ENCODE measurements at regions not wholly inside any gene's neighbourhood (a gene's known extent, or its start where the extent isn't known, plus 50 kb on each side); places are given as distances from the start of the nearest gene placed in this dataset.

DNA sequence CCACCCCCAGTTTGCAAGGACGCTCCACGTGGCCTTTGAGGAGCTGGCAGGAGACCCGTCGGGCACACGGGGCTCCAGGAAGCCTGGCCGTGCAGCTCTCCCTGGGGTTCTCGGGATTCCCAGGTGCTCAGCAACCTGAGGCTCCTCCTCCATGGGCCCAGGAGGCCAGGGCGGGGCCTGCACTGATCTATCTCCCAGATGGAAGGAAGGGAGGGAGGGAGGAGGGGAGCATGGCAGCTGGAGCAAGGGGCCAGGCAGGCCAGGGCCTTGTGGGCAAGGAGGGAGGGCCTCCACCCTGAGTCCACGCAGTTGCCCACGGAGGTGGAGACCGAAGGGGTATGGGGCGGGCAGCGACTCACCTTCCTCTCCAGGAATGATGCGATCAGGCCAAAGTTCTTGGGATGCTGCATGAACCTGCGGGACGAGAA lies 127.3 kb downstream of the RFLNA start:
- peak; percentile 96 for DNase-seq
- H3K27me3 ChIP-seq (ENCODE audit: insufficient read depth, low read depth, severe bottlenecking), result no peaks in the 10 kb centered on the region
- H3K27ac ChIP-seq, result peak overlapping the region; percentile 99
- TF ChIP-seq, protein P1, sequence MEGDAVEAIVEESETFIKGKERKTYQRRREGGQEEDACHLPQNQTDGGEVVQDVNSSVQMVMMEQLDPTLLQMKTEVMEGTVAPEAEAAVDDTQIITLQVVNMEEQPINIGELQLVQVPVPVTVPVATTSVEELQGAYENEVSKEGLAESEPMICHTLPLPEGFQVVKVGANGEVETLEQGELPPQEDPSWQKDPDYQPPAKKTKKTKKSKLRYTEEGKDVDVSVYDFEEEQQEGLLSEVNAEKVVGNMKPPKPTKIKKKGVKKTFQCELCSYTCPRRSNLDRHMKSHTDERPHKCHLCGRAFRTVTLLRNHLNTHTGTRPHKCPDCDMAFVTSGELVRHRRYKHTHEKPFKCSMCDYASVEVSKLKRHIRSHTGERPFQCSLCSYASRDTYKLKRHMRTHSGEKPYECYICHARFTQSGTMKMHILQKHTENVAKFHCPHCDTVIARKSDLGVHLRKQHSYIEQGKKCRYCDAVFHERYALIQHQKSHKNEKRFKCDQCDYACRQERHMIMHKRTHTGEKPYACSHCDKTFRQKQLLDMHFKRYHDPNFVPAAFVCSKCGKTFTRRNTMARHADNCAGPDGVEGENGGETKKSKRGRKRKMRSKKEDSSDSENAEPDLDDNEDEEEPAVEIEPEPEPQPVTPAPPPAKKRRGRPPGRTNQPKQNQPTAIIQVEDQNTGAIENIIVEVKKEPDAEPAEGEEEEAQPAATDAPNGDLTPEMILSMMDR (IDR thresholded peaks at IDR 0.05; ENCODE audit: low read depth, low read length), result no peak
- H3K9me3 ChIP-seq (ENCODE audit: severe bottlenecking), result peaks cover 8% of the 10 kb centered on the region
- H3K36me3 ChIP-seq, result peaks cover 83% of the 10 kb centered on the region
- H3K4me3 ChIP-seq (ENCODE audit: low read depth, low read length), result peak overlapping the region; percentile 19

DNA sequence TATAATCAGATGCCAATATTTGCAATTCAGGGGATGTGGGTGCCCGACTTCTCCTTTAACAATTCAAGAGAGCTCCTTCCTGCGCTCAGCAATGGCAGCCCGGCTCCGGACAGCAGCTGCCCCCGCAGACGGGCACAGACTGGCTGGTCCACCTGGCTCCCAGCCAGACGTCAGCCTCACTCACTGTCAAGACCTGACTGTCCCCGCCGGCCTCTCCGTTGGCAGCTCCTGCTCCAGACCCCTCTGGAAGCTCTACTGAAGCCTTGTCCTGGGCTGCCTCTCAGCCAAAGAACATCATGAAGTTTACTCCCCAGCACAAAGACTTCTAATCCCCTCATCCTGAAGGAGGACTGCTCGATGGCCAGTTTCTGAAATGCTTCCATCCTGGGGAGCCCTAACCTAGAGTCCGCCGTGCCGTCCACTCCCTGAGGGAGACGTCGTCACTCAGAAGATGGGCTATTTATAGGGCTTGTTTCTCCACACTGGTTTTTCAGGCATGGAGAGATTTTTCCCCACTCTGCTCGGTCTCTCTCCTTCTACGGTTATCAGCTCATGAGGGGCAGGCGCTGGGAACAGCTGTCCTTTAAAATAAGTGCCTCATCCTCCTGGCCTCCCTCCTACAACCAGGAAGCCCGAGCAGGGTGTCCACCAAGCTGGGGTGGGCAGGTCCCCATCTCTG lies 126.2 kb downstream of the RFLNA start:
- H3K4me3 ChIP-seq (ENCODE audit: low read depth, low read length), result no peak overlapping the region
- peak overlapping the region; percentile 99 for H3K27ac ChIP-seq
- peaks cover 77% of the 10 kb centered on the region for H3K36me3 ChIP-seq
- H3K27me3 ChIP-seq (ENCODE audit: insufficient read depth, low read depth, severe bottlenecking), result no peaks in the 10 kb centered on the region
- no peak for DNase-seq
- TF ChIP-seq, protein P1 (IDR thresholded peaks at IDR 0.05; ENCODE audit: low read depth, low read length), result no peak
- peaks cover 8% of the 10 kb centered on the region for H3K9me3 ChIP-seq (ENCODE audit: severe bottlenecking)

DNA sequence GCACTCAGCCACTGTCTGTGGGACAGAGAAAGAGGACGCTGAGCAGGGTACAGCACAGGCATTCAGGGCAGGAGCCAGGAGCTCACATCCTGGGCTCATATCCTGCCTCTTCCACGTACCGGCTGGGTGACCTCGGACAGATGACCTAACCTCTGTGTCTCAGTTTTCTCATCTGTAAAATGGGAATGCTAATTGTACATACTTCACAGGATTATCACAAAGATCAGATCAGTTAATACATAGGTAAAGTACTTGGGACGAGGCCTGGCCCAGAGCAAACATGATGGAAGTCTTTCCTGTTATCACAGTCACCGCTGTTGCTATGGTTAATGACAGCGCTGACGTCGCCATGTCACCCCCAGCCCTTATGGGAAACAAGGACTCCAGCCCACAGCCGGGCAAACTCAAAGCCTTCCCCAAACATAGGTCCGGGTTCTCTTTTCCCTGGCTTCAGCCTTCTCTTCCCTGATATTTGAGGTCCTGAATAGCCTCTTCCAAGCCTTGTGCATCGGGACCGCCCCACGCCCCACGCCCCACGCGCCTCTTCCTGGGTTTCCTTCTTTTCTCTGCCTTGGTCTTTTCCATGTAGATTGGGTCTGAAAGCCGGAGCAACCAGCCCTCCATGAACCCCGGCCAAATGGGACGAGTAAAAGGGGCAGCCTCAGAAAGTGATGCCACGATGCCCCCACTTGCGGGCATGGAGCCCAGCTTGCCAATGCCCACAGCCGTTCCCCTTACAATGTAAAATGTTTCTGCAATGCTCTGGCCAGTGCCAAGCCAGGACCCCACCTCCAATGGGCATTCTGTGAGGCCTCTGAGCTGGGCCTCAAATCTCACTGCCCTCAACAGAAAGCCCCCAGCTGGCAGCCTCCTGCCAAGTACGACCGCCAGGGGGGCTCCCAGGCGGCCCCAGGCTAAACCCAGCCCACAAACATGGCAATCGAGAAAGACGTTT lies 125.4 kb downstream of the RFLNA start:
- peaks cover 8% of the 10 kb centered on the region for H3K9me3 ChIP-seq (ENCODE audit: severe bottlenecking)
- no peak overlapping the region for H3K4me3 ChIP-seq (ENCODE audit: low read depth, low read length)
- DNase-seq, result no peak
- TF ChIP-seq, protein P1 (IDR thresholded peaks at IDR 0.05; ENCODE audit: low read depth, low read length), result no peak
- no peaks in the 10 kb centered on the region for H3K27me3 ChIP-seq (ENCODE audit: insufficient read depth, low read depth, severe bottlenecking)
- H3K27ac ChIP-seq, result peak overlapping the region; percentile 99
- peaks cover 76% of the 10 kb centered on the region for H3K36me3 ChIP-seq

DNA sequence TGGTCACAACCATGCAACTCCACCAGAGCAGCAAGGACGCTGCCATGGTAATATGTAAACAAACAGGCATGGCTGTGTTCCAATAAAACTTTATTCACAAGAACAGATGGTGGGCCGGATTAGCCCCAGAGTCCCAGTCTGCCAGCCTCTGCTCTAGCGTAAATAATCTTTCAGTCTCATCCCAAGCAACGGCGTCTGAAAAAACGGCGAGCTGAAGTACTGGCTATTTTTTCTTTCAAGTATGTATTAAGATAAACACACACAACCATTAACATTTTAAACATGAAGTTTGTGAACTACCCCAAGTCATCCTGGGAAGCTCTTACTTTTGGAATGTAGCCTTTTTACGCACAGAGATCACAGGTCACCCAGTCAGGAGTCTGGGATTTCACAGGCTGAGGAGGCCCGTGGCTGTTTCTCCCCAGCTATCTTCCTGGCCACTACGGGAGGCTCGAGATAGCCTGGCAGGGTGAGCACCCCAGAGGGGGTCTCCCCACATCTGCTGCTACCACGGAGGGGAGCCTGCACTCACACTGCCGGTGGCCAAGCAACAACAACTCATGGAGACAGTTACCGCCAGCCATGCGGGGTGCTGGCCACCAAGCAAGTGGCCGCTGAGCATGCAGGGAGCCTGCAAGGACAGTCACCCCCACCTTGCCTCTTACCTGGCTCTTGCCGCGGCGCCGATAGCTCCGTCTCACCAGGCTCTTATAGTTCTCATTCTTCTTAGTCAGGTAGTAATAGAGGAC lies 124.6 kb downstream of the RFLNA start:
- Histone ChIP-seq H3K4me3 (ENCODE audit: low read depth, low read length) (no peak overlapping the region), H3K27ac (peak overlapping the region; percentile 99), H3K9me3 (ENCODE audit: severe bottlenecking) (peaks cover 8% of the 10 kb centered on the region), H3K36me3 (peaks cover 72% of the 10 kb centered on the region), H3K27me3 (ENCODE audit: insufficient read depth, low read depth, severe bottlenecking) (no peaks in the 10 kb centered on the region)
- TF ChIP-seq, protein P1 (IDR thresholded peaks at IDR 0.05; ENCODE audit: low read depth, low read length), result no peak
- peak; percentile 46 for DNase-seq

DNA sequence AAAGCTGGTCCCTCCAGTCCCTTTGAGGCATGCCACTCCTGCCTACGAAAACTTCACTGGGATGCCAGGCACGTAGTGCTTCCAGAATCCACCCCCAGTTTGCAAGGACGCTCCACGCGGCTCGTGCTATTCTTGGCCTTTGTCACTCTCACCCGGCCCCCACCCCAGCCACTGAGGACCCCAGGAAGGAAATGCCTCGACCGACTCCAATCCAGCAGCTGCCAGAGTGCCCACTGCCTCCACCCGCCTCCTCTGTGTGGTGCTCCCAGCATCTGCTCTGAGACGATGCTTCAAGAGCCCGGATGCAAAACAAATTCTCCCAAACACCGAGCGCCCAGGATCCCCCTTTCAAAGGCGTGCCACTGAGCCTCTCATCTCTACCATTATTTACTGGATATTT lies 123.9 kb downstream of the RFLNA start:
- Histone ChIP-seq H3K36me3 (peaks cover 71% of the 10 kb centered on the region), H3K4me3 (ENCODE audit: low read depth, low read length) (no peak overlapping the region), H3K27me3 (ENCODE audit: insufficient read depth, low read depth, severe bottlenecking) (no peaks in the 10 kb centered on the region), H3K27ac (peak overlapping the region; percentile 99), H3K9me3 (ENCODE audit: severe bottlenecking) (peaks cover 8% of the 10 kb centered on the region)
- no peak for DNase-seq
- TF ChIP-seq, protein P1 (IDR thresholded peaks at IDR 0.05; ENCODE audit: low read depth, low read length), result no peak
